CMK (cell line): ENCODE measurements at regions not wholly inside any gene's neighbourhood (a gene's known extent, or its start where the extent isn't known, plus 50 kb on each side); places are given as distances from the start of the nearest gene placed in this dataset.

Experiments used
- DNase-seq: peaks from one replicate; pipeline ENCODE4 v3.0.0-alpha.2; 2010; ENCODE audit warnings: low read depth

DNA sequence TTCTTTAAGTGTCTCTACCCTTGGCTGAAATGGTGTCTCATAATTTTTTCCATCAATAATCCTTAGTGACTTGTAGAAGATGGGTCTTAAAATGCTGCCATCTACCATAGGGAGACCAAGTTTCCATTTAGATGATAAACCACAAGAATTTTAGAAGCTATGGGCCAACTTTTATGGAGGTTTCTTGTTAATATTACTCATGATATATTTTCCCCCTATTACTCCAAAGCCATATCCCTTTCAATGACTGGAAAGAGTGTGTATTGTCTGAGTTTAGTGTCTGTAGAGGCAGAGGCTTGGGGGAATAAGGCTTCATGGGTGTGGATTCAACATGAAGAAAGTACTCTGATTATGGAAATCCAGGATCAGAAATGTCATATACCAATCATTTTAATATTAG, 507.3 kb upstream of the TNC start:
- DNase-seq = no peak

DNA sequence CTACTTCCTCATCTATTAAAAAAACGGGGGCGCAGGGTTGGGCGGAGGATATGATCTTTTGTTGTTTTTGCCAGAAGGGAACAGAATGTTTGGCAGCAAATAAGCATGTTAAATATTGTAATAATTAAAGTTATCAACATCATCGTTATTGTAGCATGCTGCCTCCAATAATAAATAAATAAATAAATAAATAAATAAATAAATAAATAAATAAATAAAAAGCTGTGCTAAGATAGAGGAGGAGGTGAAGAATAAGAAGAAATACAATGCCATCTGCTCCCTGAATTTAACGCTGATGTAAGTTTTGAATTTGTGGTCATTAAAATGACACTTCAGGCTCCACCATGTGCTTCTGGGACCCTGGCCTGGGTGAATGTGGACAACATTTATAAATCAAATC, 508.0 kb upstream of the TNC start:
- DNase-seq = no peak

DNA sequence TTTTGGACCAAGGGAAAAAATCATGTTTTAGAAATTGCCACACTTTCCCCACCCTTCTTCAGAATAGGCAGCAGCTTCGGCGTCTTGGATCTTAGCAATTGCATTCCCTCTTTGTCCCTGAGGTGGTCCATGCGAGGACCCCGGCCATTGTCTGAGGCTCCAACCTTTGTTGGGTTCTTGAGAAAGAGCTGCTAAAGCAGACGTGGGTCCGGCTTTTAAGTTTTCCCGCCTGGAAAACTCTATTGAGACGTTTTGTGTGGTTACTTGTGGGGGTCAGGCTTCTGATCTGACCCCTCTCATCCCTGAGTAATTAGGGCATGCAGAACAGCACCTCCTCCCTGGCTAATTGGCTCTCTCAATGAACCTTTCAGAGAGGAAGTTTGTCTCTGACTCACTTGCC, 509.6 kb upstream of the TNC start:
- no peak for DNase-seq

GRCh38 chr9:115628426-115628825, 510.5 kb upstream of the TNC start:
- DNase-seq = no peak

DNA sequence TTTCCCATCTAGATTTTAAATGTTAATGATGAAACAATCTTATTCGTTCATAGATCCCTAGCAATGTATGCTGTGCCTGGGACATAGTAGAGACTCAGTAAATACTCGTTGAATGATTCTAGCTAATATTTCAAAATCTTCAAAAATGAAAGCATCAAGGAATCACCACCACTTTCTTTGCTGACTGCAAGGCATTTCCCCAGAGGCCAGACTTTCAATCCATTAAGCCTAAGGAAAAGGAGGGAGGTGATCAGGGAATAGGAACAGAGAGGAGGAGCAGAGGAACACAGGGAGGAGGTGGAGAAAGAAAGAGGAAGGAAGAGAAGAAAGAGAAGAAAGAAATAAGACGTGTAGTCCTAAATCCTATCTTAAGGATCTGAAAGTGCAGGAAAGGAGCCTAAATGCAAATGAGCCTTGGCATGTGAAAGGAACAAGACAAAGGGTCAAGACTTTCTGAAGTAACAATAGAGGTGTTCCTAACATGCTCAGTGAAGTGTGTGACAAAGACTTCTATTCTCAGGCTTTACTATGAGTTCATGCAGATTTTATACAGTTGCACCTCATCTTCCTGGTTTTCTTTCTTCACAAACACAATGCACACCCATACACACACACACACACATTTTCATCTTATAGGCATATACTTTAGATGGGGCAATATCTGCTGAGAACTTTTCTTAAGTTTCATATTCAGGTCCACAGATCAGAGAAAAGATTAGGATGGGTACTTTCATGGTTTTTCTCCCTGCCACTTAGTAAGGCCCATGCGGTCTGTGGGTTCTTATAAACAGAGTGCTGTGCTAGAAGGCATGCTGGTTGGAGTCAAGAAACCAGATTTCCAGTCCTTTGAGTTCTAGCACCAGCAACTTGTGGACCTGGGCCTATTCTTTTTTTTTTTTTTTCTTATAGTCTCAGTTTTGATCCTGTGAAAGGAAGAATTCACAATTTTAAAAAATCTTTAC, 512.2 kb upstream of the TNC start:
- no peak for DNase-seq

DNA sequence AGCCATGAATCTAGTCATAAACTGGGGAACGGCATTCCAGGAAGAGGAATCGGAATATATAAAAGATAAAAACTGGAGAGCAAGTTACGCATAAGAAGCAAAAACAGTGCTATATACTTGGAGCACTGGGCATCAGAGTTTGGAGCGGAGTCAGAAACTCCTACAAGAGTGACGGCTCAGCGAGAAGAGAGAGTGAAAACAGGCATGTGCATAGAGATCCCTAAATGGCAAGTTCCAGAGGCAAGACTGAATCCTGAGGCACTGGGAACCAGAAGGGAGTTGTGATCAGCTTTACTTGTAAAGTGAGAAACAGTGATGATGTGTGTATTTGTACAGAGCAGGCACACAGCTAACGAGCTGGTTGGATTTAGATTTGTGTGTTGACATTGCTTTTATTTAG, 514.4 kb upstream of the TNC start:
- DNase-seq = no peak

DNA sequence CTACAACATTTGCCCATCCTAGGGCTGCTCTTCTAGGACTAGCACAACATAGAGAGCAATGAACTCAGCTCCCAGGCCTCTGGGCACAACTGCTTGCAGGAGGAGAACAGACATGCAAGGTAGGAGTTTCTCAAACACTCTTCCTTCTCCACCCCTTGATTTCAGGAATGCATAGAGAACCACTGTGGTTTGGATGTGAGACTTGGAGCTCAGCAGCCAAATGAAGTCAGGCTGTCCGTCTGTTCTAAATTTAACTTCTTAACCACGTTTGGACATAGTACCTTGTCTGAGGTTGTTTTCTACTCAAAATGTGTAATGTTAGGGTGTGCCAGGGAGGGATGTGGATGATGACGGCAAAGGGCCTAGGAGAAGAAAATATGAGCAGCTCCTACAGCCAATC, 515.1 kb upstream of the TNC start:
- no peak for DNase-seq

GRCh38 chr9:115635680-115636383, 517.8 kb upstream of the PAPPA start:
- no peak for DNase-seq

GRCh38 chr9:115636596-115636995, 517.0 kb upstream of the PAPPA start:
- no peak for DNase-seq

- no peak for DNase-seq
These were observed 515.9 kb upstream of the PAPPA start for GRCh38 chr9:115637661-115638060.

- DNase-seq = no peak
These were observed 512.7 kb upstream of the PAPPA start for GRCh38 chr9:115640887-115641286.

DNA sequence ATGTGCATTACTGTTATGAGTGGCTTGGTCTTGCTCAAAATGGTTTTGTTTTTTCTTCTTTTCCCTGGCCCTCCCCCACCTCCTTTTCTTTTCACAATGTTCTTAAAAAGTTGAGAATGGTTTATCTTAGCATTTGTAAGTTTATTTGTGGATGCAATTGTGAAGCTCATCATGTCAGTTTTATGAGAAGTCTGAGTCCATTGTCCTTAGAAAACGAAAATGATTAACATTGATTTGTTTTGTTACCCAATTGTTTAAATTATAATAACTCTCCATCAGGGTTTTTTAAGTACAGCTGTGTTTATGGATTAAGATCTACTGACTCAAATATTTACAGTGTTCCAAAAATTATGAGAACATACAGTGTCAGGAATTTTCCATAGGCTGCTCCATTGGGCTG, 511.3 kb upstream of the PAPPA start:
- no peak for DNase-seq

- no peak for DNase-seq
These were observed 509.5 kb upstream of the PAPPA start for GRCh38 chr9:115643948-115644727.

GRCh38 chr9:115649991-115650472, 503.6 kb upstream of the PAPPA start:
- DNase-seq = no peak

GRCh38 chr9:115650768-115651167, 502.8 kb upstream of the PAPPA start:
- no peak for DNase-seq

GRCh38 chr9:115651461-115651860, 502.1 kb upstream of the PAPPA start:
- DNase-seq = no peak

- no peak for DNase-seq
These were observed 500.4 kb upstream of the PAPPA start for GRCh38 chr9:115653171-115653606.

GRCh38 chr9:115657695-115658094, 495.9 kb upstream of the PAPPA start:
- DNase-seq = no peak

GRCh38 chr9:115665519-115665918, 488.1 kb upstream of the PAPPA start:
- no peak for DNase-seq

GRCh38 chr9:115668521-115668920, 485.1 kb upstream of the PAPPA start:
- DNase-seq = no peak

DNA sequence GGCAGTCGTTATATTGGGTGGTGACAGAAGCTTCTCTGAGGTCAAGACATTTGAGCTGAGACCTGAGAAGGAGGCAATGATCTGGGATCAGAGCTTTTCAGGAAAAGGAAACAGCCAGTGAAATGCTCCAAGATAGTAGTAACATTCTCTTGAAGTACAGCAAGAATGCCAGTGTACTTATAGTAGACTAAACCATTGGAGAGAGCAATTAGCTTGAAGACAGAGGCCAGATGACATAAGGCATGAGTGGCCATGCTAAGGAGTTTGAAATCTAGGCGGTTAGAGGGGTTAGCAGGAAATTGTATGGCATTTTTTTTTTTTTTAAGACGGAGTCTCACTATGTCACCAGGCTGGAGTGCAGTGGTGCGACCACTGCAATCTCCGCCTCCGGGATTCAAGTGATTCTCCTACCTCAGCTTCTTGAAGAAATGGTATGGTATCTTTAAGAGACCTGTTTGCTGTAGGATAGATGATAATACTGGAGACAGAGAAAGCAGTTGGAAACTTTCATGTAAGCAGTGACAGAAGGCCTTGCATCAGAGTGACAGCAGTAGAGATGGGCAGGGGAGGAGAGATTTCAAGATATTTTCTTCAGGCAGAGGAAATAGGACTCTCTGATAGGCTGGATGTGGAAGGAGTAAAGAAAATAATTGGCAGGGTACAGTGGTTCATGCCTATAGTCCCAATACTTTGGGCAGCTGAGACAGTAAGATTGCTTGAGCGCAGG, 482.2 kb upstream of the PAPPA start:
- DNase-seq = no peak

- DNase-seq = no peak
These were observed 481.7 kb upstream of the PAPPA start for GRCh38 chr9:115671963-115672305.
